H1 (cell line): ENCODE measurements at regions not wholly inside any gene's neighbourhood (a gene's known extent, or its start where the extent isn't known, plus 50 kb on each side); places are given as distances from the start of the nearest gene placed in this dataset.

Experiments used
- CEBPB ChIP-seq: IDR thresholded peaks from 2 replicates; pipeline ENCODE4 v1.6.1; 2012; ENCODE audit warnings: low read depth, low read length
- EP300 ChIP-seq, 2 experiments: IDR thresholded peaks; 1 replicate in 1 of 2; 2 replicates in 1 of 2; pipeline ENCODE4 v1.6.1; 2011 to 2012; ENCODE audit warnings: low read depth in 2 of 2, low read length in 2 of 2, mild to moderate bottlenecking in 2 of 2, borderline replicate concordance in 1 of 2, inconsistent platforms in 1 of 2, moderate library complexity in 1 of 2
- FOSL1 ChIP-seq: IDR thresholded peaks from 2 replicates; pipeline ENCODE4 v1.6.1; 2011; ENCODE audit warnings: mild to moderate bottlenecking, low read depth, low read length, moderate library complexity; ENCODE audit not compliant: insufficient read depth
- NANOG ChIP-seq: IDR thresholded peaks from 2 replicates; pipeline ENCODE4 v1.6.1; 2011; ENCODE audit warnings: low read length, low read depth, mild to moderate bottlenecking, inconsistent platforms; ENCODE audit not compliant: insufficient read depth, poor library complexity, severe bottlenecking
- TEAD4 ChIP-seq: IDR thresholded peaks from 2 replicates; pipeline ENCODE4 v1.6.1; 2012; ENCODE audit warnings: low read depth, low read length, inconsistent platforms, mixed read lengths
- ZNF274 ChIP-seq: IDR thresholded peaks from 2 replicates; pipeline ENCODE4 v1.7.0; 2012; ENCODE audit warnings: low read length, borderline replicate concordance; ENCODE audit errors: extremely low read depth
- TF ChIP-seq, protein P1 (sequence below): fragments of 300-600 bp; sonication (generic); IDR thresholded peaks from 2 replicates; pipeline ENCODE4 v1.7.1; 2012; ENCODE audit warnings: low read length, moderate library complexity, mild to moderate bottlenecking, inconsistent platforms; ENCODE audit not compliant: insufficient replicate concordance

DNA sequence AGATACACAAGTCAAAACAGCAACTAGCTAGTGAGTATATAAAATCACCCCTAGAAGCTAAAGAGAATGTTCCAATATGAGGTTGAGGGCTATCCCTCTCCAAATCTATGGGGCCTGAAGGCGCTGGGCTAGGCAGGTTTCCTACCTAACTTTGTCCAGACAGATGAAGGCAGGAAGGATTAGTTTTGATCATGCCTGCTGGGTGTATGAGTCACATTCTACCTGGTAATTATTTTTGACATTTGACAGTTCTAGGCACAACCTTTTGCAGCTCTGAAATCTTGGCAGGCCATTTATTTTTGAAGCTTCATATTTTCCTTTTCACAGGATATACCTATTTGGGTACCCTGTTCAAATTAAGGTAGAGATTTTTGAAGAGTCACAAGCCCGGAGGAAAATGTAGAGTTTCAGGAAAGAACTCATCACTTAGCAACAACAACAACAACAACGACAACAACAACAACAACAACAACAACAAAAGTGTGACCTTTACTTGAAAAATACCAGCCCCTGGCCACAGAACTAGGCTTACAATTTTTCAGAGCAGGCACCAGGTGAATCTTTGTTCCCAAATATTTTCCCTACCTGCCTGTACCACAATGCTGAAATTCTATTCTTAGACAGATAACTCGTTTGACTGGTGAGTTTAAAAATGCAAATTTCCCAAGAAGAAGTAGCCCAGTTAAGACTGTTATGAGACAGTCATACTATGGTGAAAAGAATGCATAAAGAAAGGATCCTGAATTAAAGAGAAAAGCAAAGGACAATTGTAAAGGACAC lies 175.5 kb upstream of the TUT7 start (continued):
- TF ChIP-seq, protein P1, sequence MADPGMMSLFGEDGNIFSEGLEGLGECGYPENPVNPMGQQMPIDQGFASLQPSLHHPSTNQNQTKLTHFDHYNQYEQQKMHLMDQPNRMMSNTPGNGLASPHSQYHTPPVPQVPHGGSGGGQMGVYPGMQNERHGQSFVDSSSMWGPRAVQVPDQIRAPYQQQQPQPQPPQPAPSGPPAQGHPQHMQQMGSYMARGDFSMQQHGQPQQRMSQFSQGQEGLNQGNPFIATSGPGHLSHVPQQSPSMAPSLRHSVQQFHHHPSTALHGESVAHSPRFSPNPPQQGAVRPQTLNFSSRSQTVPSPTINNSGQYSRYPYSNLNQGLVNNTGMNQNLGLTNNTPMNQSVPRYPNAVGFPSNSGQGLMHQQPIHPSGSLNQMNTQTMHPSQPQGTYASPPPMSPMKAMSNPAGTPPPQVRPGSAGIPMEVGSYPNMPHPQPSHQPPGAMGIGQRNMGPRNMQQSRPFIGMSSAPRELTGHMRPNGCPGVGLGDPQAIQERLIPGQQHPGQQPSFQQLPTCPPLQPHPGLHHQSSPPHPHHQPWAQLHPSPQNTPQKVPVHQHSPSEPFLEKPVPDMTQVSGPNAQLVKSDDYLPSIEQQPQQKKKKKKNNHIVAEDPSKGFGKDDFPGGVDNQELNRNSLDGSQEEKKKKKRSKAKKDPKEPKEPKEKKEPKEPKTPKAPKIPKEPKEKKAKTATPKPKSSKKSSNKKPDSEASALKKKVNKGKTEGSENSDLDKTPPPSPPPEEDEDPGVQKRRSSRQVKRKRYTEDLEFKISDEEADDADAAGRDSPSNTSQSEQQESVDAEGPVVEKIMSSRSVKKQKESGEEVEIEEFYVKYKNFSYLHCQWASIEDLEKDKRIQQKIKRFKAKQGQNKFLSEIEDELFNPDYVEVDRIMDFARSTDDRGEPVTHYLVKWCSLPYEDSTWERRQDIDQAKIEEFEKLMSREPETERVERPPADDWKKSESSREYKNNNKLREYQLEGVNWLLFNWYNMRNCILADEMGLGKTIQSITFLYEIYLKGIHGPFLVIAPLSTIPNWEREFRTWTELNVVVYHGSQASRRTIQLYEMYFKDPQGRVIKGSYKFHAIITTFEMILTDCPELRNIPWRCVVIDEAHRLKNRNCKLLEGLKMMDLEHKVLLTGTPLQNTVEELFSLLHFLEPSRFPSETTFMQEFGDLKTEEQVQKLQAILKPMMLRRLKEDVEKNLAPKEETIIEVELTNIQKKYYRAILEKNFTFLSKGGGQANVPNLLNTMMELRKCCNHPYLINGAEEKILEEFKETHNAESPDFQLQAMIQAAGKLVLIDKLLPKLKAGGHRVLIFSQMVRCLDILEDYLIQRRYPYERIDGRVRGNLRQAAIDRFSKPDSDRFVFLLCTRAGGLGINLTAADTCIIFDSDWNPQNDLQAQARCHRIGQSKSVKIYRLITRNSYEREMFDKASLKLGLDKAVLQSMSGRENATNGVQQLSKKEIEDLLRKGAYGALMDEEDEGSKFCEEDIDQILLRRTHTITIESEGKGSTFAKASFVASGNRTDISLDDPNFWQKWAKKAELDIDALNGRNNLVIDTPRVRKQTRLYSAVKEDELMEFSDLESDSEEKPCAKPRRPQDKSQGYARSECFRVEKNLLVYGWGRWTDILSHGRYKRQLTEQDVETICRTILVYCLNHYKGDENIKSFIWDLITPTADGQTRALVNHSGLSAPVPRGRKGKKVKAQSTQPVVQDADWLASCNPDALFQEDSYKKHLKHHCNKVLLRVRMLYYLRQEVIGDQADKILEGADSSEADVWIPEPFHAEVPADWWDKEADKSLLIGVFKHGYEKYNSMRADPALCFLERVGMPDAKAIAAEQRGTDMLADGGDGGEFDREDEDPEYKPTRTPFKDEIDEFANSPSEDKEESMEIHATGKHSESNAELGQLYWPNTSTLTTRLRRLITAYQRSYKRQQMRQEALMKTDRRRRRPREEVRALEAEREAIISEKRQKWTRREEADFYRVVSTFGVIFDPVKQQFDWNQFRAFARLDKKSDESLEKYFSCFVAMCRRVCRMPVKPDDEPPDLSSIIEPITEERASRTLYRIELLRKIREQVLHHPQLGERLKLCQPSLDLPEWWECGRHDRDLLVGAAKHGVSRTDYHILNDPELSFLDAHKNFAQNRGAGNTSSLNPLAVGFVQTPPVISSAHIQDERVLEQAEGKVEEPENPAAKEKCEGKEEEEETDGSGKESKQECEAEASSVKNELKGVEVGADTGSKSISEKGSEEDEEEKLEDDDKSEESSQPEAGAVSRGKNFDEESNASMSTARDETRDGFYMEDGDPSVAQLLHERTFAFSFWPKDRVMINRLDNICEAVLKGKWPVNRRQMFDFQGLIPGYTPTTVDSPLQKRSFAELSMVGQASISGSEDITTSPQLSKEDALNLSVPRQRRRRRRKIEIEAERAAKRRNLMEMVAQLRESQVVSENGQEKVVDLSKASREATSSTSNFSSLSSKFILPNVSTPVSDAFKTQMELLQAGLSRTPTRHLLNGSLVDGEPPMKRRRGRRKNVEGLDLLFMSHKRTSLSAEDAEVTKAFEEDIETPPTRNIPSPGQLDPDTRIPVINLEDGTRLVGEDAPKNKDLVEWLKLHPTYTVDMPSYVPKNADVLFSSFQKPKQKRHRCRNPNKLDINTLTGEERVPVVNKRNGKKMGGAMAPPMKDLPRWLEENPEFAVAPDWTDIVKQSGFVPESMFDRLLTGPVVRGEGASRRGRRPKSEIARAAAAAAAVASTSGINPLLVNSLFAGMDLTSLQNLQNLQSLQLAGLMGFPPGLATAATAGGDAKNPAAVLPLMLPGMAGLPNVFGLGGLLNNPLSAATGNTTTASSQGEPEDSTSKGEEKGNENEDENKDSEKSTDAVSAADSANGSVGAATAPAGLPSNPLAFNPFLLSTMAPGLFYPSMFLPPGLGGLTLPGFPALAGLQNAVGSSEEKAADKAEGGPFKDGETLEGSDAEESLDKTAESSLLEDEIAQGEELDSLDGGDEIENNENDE = no peak
- no peak for TF ChIP-seq TEAD4
- TF ChIP-seq CEBPB = no peak
- no peak for TF ChIP-seq NANOG
- no peak for TF ChIP-seq FOSL1
- no peak for TF ChIP-seq EP300 (IDR thresholded peaks at IDR 0.05; ENCODE audit: borderline replicate concordance in 1 of 2, low read depth in 2 of 2, low read length in 2 of 2)
- TF ChIP-seq ZNF274 = no peak
- TF ChIP-seq, all 59 proteins: peak for 0
